ENCODE measurements at regions not wholly inside any gene's neighbourhood (a gene's known extent, or its start where the extent isn't known, plus 50 kb on each side); places are given as distances from the start of the nearest gene placed in this dataset.

DNA sequence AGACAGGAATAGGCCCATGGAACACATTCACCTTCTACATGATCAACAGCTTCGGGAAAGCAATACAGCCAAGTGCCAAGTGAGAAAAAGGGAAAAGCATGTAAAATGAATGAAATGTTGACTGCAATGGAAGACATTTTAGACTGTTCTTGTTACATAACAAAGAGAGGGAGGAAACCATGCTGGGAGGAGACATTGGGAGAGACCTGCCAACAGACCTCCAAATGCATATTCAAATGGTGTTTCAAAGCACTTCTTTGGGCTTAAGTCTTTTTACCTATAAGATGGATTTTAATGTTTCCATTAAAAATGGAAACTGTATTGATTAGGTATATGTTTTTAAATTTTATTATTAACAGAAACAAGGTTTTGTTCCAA is 350.0 kb upstream of the THBS1 start:
- no peak for ATAC-seq (replicated peaks)
- H3K4me3 Mint-ChIP-seq, result no peak overlapping the region

DNA sequence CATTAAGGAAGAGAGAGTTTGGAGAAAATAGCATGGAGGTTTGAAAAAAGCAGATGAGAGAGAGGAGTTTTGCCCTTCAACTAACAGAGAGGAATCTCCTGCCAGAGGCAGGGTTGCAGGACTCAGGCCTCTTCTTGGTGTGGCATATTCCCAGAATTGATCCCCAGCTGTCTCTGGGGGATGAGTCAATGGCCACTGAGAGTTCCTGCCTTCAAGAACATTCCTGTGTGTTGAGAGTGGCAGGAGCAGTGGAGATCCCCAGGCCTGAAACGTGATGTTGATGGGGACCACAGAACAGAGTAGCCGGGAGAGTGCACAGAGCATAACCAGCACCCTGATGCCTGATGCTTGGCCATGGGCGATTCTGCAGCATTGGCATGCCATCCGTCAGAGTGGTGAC is 348.4 kb upstream of the THBS1 start:
- DNase-seq (no peak), ATAC-seq (replicated peaks) (no peak)
- H3K36me3 Mint-ChIP-seq, result no peaks in the 10 kb centered on the region
- H3K27me3 Mint-ChIP-seq, result no peaks in the 10 kb centered on the region
- H3K4me3 Mint-ChIP-seq, result no peak overlapping the region
- H3K9me3 Mint-ChIP-seq, result peaks cover 0 to 1% of the 10 kb centered on the region in 2 donors
- H3K27ac Mint-ChIP-seq, result no peak overlapping the region
- H3K4me1 Mint-ChIP-seq, result no peaks in the 10 kb centered on the region

More for the DNA sequence above, 350.0 kb upstream of the THBS1 start:
- no peaks in the 10 kb centered on the region for H3K36me3 Mint-ChIP-seq
- H3K9me3 Mint-ChIP-seq, result peaks cover 0 to 1% of the 10 kb centered on the region in 2 donors
- no peak overlapping the region for H3K27ac Mint-ChIP-seq
- no peaks in the 10 kb centered on the region for H3K4me1 Mint-ChIP-seq
- no peak for DNase-seq
- H3K27me3 Mint-ChIP-seq, result peaks cover 0 to 8% of the 10 kb centered on the region in 2 donors

GRCh38 chr15:39235084-39235795 is 345.6 kb upstream of the THBS1 start:
- Mint-ChIP-seq H3K4me1 (no peaks in the 10 kb centered on the region), H3K27me3 (no peaks in the 10 kb centered on the region), H3K9me3 (peaks cover 0 to 1% of the 10 kb centered on the region in 2 donors), H3K4me3 (no peak overlapping the region), H3K36me3 (no peaks in the 10 kb centered on the region), H3K27ac (no peak overlapping the region)
- DNase-seq, result no peak
- no peak for ATAC-seq (replicated peaks)

- Mint-ChIP-seq H3K36me3 (no peaks in the 10 kb centered on the region), H3K9me3 (peaks cover 1 to 3% of the 10 kb centered on the region in 2 donors), H3K27ac (no peak overlapping the region), H3K4me3 (no peak overlapping the region), H3K4me1 (no peaks in the 10 kb centered on the region), H3K27me3 (no peaks in the 10 kb centered on the region)
- no peak for ATAC-seq (replicated peaks)
- no peak for DNase-seq
These were observed 344.5 kb upstream of the THBS1 start for GRCh38 chr15:39236375-39236774.

DNA sequence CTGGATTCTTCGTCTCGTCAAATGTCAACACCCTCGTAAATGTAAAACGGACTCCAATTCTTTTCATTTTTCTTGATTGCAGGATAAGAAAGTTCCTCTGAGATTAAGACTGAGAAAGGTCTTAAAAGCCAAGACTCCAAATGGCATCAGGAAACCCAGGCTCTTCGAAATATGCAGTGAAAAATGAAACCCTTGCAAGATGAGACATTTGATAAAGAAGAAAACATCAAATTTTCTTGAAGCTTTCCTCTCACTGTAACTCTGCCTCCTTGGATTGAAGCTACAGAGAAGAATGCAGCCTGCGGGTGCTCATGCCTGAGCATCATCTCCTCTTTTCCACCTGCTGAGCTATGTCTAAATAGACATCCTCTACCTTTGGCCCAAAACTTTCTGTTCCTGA is 342.4 kb upstream of the THBS1 start:
- Mint-ChIP-seq H3K27ac (no peak overlapping the region), H3K4me3 (no peak overlapping the region), H3K4me1 (no peaks in the 10 kb centered on the region), H3K36me3 (no peaks in the 10 kb centered on the region), H3K9me3 (peaks cover 0 to 3% of the 10 kb centered on the region in 2 donors), H3K27me3 (no peaks in the 10 kb centered on the region)
- ATAC-seq (replicated peaks) (no peak), DNase-seq (no peak)

DNA sequence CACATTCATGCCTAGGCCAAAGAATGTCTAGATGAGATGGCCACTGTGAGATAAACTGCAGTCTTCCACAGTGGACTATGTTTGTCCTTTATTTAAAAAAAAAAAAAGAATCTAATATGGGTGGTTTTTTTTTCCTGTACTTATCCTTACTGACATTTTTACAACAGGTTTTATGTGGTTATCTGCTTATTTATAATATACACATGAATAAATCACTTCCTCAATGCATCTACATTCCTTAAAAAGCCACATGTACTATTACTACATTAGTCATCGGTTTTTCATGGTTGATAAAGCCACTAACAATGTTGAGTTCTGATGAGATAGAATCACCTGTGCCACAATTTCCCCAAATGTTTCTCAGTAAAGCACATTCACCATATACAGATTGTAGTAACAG is 341.3 kb upstream of the THBS1 start:
- DNase-seq (no peak), ATAC-seq (replicated peaks) (no peak)
- Mint-ChIP-seq H3K9me3 (peaks cover 2 to 3% of the 10 kb centered on the region in 2 donors), H3K36me3 (no peaks in the 10 kb centered on the region), H3K4me3 (no peak overlapping the region), H3K4me1 (no peaks in the 10 kb centered on the region), H3K27me3 (no peaks in the 10 kb centered on the region), H3K27ac (no peak overlapping the region)

- DNase-seq (no peak), ATAC-seq (replicated peaks) (no peak)
- Mint-ChIP-seq H3K27me3 (peaks cover 0 to 4% of the 10 kb centered on the region in 2 donors), H3K4me1 (no peaks in the 10 kb centered on the region), H3K27ac (no peak overlapping the region), H3K36me3 (no peaks in the 10 kb centered on the region), H3K9me3 (peaks cover 2 to 3% of the 10 kb centered on the region in 2 donors), H3K4me3 (no peak overlapping the region)
These were observed 338.5 kb upstream of the THBS1 start for GRCh38 chr15:39242345-39242744.

GRCh38 chr15:39243396-39243795 is 337.5 kb upstream of the THBS1 start:
- no peaks in the 10 kb centered on the region for H3K4me1 Mint-ChIP-seq
- DNase-seq (no peak), ATAC-seq (replicated peaks) (no peak)
- peaks cover 0 to 4% of the 10 kb centered on the region in 2 donors for H3K27me3 Mint-ChIP-seq
- no peak overlapping the region for H3K4me3 Mint-ChIP-seq
- H3K36me3 Mint-ChIP-seq, result no peaks in the 10 kb centered on the region
- H3K9me3 Mint-ChIP-seq, result peaks cover 2 to 3% of the 10 kb centered on the region in 2 donors
- no peak overlapping the region for H3K27ac Mint-ChIP-seq

DNA sequence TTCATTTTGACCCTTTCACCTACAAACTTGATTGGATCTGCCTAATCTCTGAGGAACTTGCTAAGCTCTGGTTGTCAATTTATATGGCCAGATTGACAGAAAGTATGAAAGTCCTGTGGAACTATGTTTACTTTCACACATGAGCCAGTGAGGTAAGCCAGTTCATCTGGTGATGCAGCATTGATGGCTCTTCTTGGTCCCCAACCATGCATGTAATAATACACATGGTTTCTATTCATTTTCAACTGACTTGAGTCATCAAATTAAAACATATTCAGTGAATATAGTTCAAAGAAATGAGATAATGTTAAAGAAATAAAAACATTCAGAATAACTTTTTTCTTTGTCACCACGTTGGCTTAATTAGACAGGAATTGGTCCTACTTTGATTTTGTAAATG is 336.1 kb upstream of the THBS1 start:
- Mint-ChIP-seq H3K4me1 (no peaks in the 10 kb centered on the region), H3K27me3 (peaks cover 0 to 4% of the 10 kb centered on the region in 2 donors), H3K4me3 (no peak overlapping the region), H3K36me3 (no peaks in the 10 kb centered on the region), H3K27ac (no peak overlapping the region), H3K9me3 (peaks cover 2 to 3% of the 10 kb centered on the region in 2 donors)
- ATAC-seq (replicated peaks) (no peak), DNase-seq (no peak)

- Mint-ChIP-seq H3K4me3 (no peak overlapping the region), H3K27ac (no peak overlapping the region), H3K27me3 (peaks cover 0 to 4% of the 10 kb centered on the region in 2 donors), H3K36me3 (no peaks in the 10 kb centered on the region), H3K4me1 (no peaks in the 10 kb centered on the region), H3K9me3 (peaks cover 0 to 2% of the 10 kb centered on the region in 2 donors)
- DNase-seq (no peak), ATAC-seq (replicated peaks) (no peak)
These were observed 334.4 kb upstream of the THBS1 start for GRCh38 chr15:39246523-39246922.

DNA sequence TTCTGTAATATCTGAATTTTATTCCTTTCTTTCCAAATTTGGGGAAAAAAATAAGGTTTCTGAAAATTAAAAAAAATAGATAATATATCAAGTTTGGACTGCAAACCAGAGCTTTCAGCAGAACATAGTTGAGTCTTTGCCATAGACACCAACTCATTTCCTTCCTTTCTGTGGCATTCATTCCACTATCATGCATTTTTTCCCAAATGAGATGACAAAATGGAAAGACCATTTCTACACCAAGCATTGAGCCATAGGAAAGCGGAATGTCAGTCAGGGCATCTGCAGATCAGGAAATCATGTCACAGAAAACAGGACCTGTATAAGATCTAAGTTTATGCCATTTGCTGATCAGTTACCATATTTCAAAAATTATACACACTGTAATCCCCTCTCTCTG is 333.3 kb upstream of the THBS1 start:
- H3K4me1 Mint-ChIP-seq, result no peaks in the 10 kb centered on the region
- DNase-seq, result no peak

DNA sequence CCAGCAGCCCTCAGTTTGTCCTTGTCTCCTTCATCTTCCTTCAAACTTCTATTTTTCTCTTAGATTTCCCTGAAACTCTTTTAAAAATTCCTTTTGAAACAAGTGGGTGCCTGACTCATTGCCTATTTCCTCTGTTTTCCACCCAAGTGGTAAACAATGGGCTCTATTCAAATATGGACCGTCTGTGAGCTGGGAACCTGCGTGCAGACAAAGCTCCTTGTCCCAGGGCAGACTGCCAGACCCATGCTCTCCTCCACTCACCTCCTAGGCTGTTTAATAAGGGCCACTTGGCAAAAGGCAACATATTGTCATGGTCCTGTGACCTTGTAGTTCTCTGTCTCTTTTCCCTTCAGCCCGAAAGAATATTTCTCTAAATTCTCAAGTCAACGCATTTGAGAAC is 332.7 kb upstream of the THBS1 start:
- Mint-ChIP-seq H3K4me3 (no peak overlapping the region), H3K4me1 (no peaks in the 10 kb centered on the region), H3K27ac (no peak overlapping the region), H3K27me3 (peaks cover 0 to 4% of the 10 kb centered on the region in 2 donors), H3K9me3 (peaks cover 0 to 2% of the 10 kb centered on the region in 2 donors), H3K36me3 (no peaks in the 10 kb centered on the region)
- no peak for DNase-seq
- ATAC-seq (replicated peaks), result no peak

More for the DNA sequence above, 333.3 kb upstream of the THBS1 start:
- Mint-ChIP-seq H3K27ac (no peak overlapping the region), H3K4me3 (no peak overlapping the region), H3K36me3 (no peaks in the 10 kb centered on the region), H3K9me3 (peaks cover 0 to 2% of the 10 kb centered on the region in 2 donors), H3K27me3 (peaks cover 0 to 4% of the 10 kb centered on the region in 2 donors)
- no peak for ATAC-seq (replicated peaks)

DNA sequence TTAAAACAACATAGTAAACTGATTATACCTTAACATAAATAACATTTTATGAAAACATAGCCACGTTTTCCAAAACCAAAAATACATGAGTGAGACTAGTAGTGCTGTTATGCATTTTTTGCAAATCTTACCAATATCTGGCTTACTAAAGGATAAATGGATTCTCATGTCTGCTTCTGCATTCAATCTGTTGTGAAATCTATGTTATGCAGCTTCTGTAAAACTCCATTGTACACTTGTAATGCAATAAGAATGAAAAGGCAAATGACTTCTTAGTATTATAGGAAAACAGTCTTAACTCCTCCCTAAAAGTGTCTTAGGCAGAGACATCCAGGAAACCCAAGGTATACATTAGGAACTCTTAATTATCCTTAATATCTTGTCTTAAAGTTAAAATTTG is 330.9 kb upstream of the THBS1 start:
- peaks cover 0 to 4% of the 10 kb centered on the region in 2 donors for H3K27me3 Mint-ChIP-seq
- no peak overlapping the region for H3K4me3 Mint-ChIP-seq
- ATAC-seq (replicated peaks), result no peak
- no peak for DNase-seq
- no peaks in the 10 kb centered on the region for H3K36me3 Mint-ChIP-seq
- no peaks in the 10 kb centered on the region for H3K9me3 Mint-ChIP-seq
- H3K4me1 Mint-ChIP-seq, result no peaks in the 10 kb centered on the region
- H3K27ac Mint-ChIP-seq, result no peak overlapping the region

GRCh38 chr15:39250460-39251186 is 330.3 kb upstream of the THBS1 start:
- H3K27ac Mint-ChIP-seq, result no peak overlapping the region
- H3K36me3 Mint-ChIP-seq, result no peaks in the 10 kb centered on the region
- H3K4me3 Mint-ChIP-seq, result no peak overlapping the region

More at GRCh38 chr15:39250460-39251186, 330.3 kb upstream of the THBS1 start:
- no peaks in the 10 kb centered on the region for H3K9me3 Mint-ChIP-seq
- DNase-seq, result no peak
- peaks cover 0 to 4% of the 10 kb centered on the region in 2 donors for H3K27me3 Mint-ChIP-seq
- no peak for ATAC-seq (replicated peaks)
- H3K4me1 Mint-ChIP-seq, result no peaks in the 10 kb centered on the region

Measured in stimulated activated naive B cell treated with anti-CD40 and anti-IgM and Interleukin-4, amounts not matched to agents 10 μg/mL and 1 μg/mL and 100 μg/mL, for 72 hours (primary cell).